ENCODE measurements at regions not wholly inside any gene's neighbourhood (a gene's known extent, or its start where the extent isn't known, plus 50 kb on each side); places are given as distances from the start of the nearest gene placed in this dataset.

DNA sequence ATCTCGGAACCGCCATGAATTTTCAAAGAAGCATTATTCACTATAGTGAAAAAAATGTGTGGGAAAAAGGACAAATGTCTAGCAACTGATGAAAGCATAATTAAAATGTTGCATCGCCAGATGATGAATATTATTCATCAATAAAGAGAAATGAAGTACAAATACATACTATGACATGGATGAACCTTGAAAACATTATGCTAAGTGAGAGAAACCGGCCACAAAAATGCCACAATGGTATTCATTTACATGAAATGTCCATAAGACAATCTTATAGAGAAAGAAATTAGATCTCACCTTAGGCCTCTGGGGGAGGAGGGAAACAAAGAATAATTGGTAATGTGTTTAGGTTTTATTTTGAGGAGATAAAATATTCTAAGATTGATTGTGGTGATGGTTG, 645.0 kb downstream of the EFNB2 start:
- H3K36me3 ChIP-seq (ENCODE audit: control insufficient read depth in 3 of 3, insufficient read depth in 2 of 3, low read depth in 1 of 3, low read length in 3 of 3), result no peaks in the 10 kb centered on the region
- H3K27me3 ChIP-seq (ENCODE audit: control insufficient read depth in 3 of 3, insufficient read depth in 3 of 3, low read length in 3 of 3), result no peaks in the 10 kb centered on the region
- no peaks in the 10 kb centered on the region for H3K4me1 ChIP-seq (ENCODE audit: control insufficient read depth in 3 of 3, insufficient read depth in 2 of 3, low read depth in 1 of 3, low read length in 2 of 3)
- H3K4me3 ChIP-seq (ENCODE audit: low read depth in 1 of 3, low read length in 3 of 3), result no peak overlapping the region
- H3K9me3 ChIP-seq (ENCODE audit: control insufficient read depth in 2 of 2, insufficient read depth in 1 of 2, low read depth in 1 of 2, low read length in 1 of 2), result no peaks in the 10 kb centered on the region
- DNase-seq (no peak), FAIRE-seq (no peak)
- WGBS, 3 donors, result 78 to 94% (median 87%) methylated on average over 4 of the region's 4 CpGs
- no peak overlapping the region for H3K27ac ChIP-seq (ENCODE audit: low read depth in 1 of 3, low read length in 2 of 3)

- H3K36me3 ChIP-seq (ENCODE audit: control insufficient read depth in 3 of 3, insufficient read depth in 2 of 3, low read depth in 1 of 3, low read length in 3 of 3), result no peaks in the 10 kb centered on the region
- H3K4me3 ChIP-seq (ENCODE audit: low read depth in 1 of 3, low read length in 3 of 3), result no peak overlapping the region
- H3K4me1 ChIP-seq (ENCODE audit: control insufficient read depth in 3 of 3, insufficient read depth in 2 of 3, low read depth in 1 of 3, low read length in 2 of 3), result no peaks in the 10 kb centered on the region
- no peak for FAIRE-seq
- H3K27ac ChIP-seq (ENCODE audit: low read depth in 1 of 3, low read length in 2 of 3), result no peak overlapping the region
- no peak for DNase-seq
- no peaks in the 10 kb centered on the region for H3K9me3 ChIP-seq (ENCODE audit: control insufficient read depth in 2 of 2, insufficient read depth in 1 of 2, low read depth in 1 of 2, low read length in 1 of 2)
- WGBS, 3 donors, result 86 to 100% (median 90%) methylated on average over 1 of the region's 1 CpG
- no peaks in the 10 kb centered on the region for H3K27me3 ChIP-seq (ENCODE audit: control insufficient read depth in 3 of 3, insufficient read depth in 3 of 3, low read length in 3 of 3)
Measured at GRCh38 chr13:105878119-105878700, 657.3 kb downstream of the EFNB2 start.

- FAIRE-seq (no peak), DNase-seq (peak; percentile 43 to 60)
- no peaks in the 10 kb centered on the region for H3K27me3 ChIP-seq (ENCODE audit: control insufficient read depth in 3 of 3, insufficient read depth in 3 of 3, low read length in 3 of 3)
- no peaks in the 10 kb centered on the region for H3K4me1 ChIP-seq (ENCODE audit: control insufficient read depth in 3 of 3, insufficient read depth in 2 of 3, low read depth in 1 of 3, low read length in 2 of 3)
- H3K9me3 ChIP-seq (ENCODE audit: control insufficient read depth in 2 of 2, insufficient read depth in 1 of 2, low read depth in 1 of 2, low read length in 1 of 2), result no peaks in the 10 kb centered on the region
- no peaks in the 10 kb centered on the region for H3K36me3 ChIP-seq (ENCODE audit: control insufficient read depth in 3 of 3, insufficient read depth in 2 of 3, low read depth in 1 of 3, low read length in 3 of 3)
- H3K4me3 ChIP-seq (ENCODE audit: low read depth in 1 of 3, low read length in 3 of 3), result no peak overlapping the region
- H3K27ac ChIP-seq (ENCODE audit: low read depth in 1 of 3, low read length in 2 of 3), result no peak overlapping the region
Measured at GRCh38 chr13:105874814-105875213, 660.6 kb downstream of the EFNB2 start.

DNA sequence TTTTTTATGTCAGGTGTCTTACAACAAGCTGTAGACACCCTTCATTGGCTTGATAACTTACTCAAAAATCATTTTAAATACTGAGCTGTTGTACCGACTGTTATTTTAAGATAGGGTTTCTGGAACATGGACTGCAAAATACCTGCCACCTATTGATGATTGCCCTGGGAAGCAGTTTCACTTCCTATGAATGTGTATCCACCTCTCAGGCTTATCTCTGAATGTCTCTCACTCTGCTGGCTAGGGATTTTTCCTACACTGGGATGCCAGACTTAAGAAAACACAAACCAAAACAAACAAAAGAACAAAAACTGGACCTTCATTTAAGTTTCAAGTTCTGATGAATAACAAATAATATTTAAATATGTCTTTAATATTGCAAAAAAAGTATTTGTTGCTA, 663.7 kb downstream of the EFNB2 start:
- Histone ChIP-seq H3K27ac (ENCODE audit: low read depth in 1 of 3, low read length in 2 of 3) (no peak overlapping the region), H3K4me1 (ENCODE audit: control insufficient read depth in 3 of 3, insufficient read depth in 2 of 3, low read depth in 1 of 3, low read length in 2 of 3) (no peaks in the 10 kb centered on the region), H3K4me3 (ENCODE audit: low read depth in 1 of 3, low read length in 3 of 3) (no peak overlapping the region), H3K36me3 (ENCODE audit: control insufficient read depth in 3 of 3, insufficient read depth in 2 of 3, low read depth in 1 of 3, low read length in 3 of 3) (no peaks in the 10 kb centered on the region), H3K9me3 (ENCODE audit: control insufficient read depth in 2 of 2, insufficient read depth in 1 of 2, low read depth in 1 of 2, low read length in 1 of 2) (no peaks in the 10 kb centered on the region), H3K27me3 (ENCODE audit: control insufficient read depth in 3 of 3, insufficient read depth in 3 of 3, low read length in 3 of 3) (no peaks in the 10 kb centered on the region)
- no peak for FAIRE-seq
- peak in 1 of 2 donors; percentile 2 for DNase-seq
- 59 to 79% (median 61%) methylated on average over 1 of the region's 1 CpG for WGBS, 3 donors

DNA sequence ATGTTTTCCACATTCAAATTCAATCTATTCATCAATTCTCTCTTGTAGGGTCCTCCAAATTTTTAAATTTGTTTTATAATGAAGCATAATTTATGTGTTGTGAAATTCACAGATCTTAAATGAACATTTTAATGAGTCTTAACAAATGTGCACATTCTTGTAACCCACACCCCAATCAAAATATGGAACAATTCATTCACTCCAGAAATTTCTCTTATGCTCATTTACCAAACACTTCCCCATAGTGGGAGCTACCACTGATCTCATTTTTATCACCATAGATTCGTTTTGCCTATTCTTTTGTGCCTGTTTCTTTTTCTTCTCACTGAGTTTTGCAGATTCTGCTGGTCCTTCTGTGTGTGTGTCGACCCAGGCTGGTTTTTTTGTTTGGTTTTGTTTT, 664.1 kb downstream of the EFNB2 start:
- Histone ChIP-seq H3K4me3 (ENCODE audit: low read depth in 1 of 3, low read length in 3 of 3) (no peak overlapping the region), H3K27ac (ENCODE audit: low read depth in 1 of 3, low read length in 2 of 3) (no peak overlapping the region), H3K27me3 (ENCODE audit: control insufficient read depth in 3 of 3, insufficient read depth in 3 of 3, low read length in 3 of 3) (no peaks in the 10 kb centered on the region), H3K36me3 (ENCODE audit: control insufficient read depth in 3 of 3, insufficient read depth in 2 of 3, low read depth in 1 of 3, low read length in 3 of 3) (no peaks in the 10 kb centered on the region), H3K4me1 (ENCODE audit: control insufficient read depth in 3 of 3, insufficient read depth in 2 of 3, low read depth in 1 of 3, low read length in 2 of 3) (no peaks in the 10 kb centered on the region), H3K9me3 (ENCODE audit: control insufficient read depth in 2 of 2, insufficient read depth in 1 of 2, low read depth in 1 of 2, low read length in 1 of 2) (no peaks in the 10 kb centered on the region)
- no peak for DNase-seq
- FAIRE-seq, result no peak
- WGBS, 3 donors, result 55 to 69% (median 56%) methylated on average over 2 of the region's 2 CpGs

DNA sequence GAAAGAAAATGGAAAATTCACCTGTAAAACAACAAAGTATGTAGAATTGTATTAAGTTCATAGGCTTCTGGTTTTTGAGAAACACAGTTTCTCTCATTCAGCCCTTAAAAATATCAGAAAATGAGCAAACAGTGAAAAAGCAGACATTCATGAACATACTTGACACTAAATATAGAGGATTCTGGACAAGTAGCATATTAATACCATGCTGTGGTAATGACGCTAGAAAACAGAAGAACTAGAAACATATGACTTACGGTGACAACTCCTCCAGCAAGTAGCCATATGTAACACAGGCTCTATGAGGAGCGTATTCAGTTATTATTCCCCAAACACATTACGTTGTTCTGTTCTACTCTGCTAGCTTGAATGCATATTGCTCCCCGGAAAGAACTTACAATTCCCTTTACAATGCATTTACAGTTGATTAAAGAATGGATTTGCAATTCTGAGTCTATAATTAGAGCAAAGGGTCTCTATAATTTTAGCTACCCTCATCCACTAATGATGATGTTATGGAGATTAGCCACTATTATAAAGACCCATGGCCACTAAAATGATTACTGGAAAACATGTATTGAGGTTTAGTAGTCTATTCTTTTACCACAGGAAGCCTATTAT, 672.1 kb downstream of the EFNB2 start:
- FAIRE-seq, result no peak
- WGBS, 3 donors, result 91 to 95% (median 94%) methylated on average over 5 of the region's 5 CpGs
- no peak overlapping the region for H3K4me3 ChIP-seq (ENCODE audit: low read depth in 1 of 3, low read length in 3 of 3)

GRCh38 chr13:105848494-105848893, 687.0 kb downstream of the EFNB2 start:
- Histone ChIP-seq H3K4me1 (ENCODE audit: control insufficient read depth in 3 of 3, insufficient read depth in 2 of 3, low read depth in 1 of 3, low read length in 2 of 3) (no peaks in the 10 kb centered on the region), H3K27me3 (ENCODE audit: control insufficient read depth in 3 of 3, insufficient read depth in 3 of 3, low read length in 3 of 3) (no peaks in the 10 kb centered on the region), H3K36me3 (ENCODE audit: control insufficient read depth in 3 of 3, insufficient read depth in 2 of 3, low read depth in 1 of 3, low read length in 3 of 3) (no peaks in the 10 kb centered on the region), H3K9me3 (ENCODE audit: control insufficient read depth in 2 of 2, insufficient read depth in 1 of 2, low read depth in 1 of 2, low read length in 1 of 2) (no peaks in the 10 kb centered on the region), H3K4me3 (ENCODE audit: low read depth in 1 of 3, low read length in 3 of 3) (no peak overlapping the region), H3K27ac (ENCODE audit: low read depth in 1 of 3, low read length in 2 of 3) (no peak overlapping the region)
- no peak for DNase-seq
- no peak for FAIRE-seq
- 81 to 87% (median 81%) methylated on average over 11 of the region's 11 CpGs for whole genome bisulfite sequencing, 3 donors

More for the DNA sequence above, 672.1 kb downstream of the EFNB2 start:
- Histone ChIP-seq H3K9me3 (ENCODE audit: control insufficient read depth in 2 of 2, insufficient read depth in 1 of 2, low read depth in 1 of 2, low read length in 1 of 2) (no peaks in the 10 kb centered on the region), H3K4me1 (ENCODE audit: control insufficient read depth in 3 of 3, insufficient read depth in 2 of 3, low read depth in 1 of 3, low read length in 2 of 3) (no peaks in the 10 kb centered on the region), H3K27ac (ENCODE audit: low read depth in 1 of 3, low read length in 2 of 3) (no peak overlapping the region), H3K27me3 (ENCODE audit: control insufficient read depth in 3 of 3, insufficient read depth in 3 of 3, low read length in 3 of 3) (no peaks in the 10 kb centered on the region), H3K36me3 (ENCODE audit: control insufficient read depth in 3 of 3, insufficient read depth in 2 of 3, low read depth in 1 of 3, low read length in 3 of 3) (no peaks in the 10 kb centered on the region)
- no peak for DNase-seq

DNA sequence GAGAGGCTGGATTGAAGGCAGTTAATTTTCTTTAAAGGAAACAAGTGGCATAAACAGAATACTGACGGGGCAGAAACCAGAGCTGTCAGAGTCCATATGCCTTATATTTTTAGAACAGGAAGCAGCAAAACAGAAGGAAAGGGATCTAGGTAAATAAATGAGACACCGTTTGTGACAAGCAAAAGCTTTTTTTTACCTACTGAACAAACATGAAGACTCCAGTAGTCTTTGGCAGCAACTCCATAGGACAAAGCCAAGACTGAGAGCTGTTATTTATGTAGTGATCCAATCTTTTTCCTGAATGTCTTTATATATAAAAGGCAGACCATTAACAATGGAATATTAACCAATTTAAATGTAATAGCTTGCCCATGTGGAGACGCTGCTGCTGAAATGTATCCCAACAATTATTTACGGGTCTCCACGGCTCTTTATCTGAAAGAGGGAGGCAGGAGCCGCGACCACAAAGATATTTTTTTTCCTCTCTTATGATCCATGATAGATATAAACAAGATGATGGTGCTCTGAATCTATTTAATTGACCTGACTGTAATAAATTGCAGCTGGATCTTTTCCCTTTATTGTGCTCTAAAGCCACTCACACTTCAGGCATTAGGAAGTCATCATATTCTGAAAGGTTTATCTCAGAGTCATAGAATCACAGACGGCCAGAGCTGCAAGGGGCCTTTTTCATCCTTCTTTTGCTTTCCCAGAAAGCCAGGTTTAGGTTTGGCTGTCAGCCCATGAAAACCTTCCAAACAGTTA, 687.8 kb downstream of the EFNB2 start:
- no peak overlapping the region for H3K4me3 ChIP-seq (ENCODE audit: low read depth in 1 of 3, low read length in 3 of 3)
- no peaks in the 10 kb centered on the region for H3K4me1 ChIP-seq (ENCODE audit: control insufficient read depth in 3 of 3, insufficient read depth in 2 of 3, low read depth in 1 of 3, low read length in 2 of 3)
- H3K27ac ChIP-seq (ENCODE audit: low read depth in 1 of 3, low read length in 2 of 3), result no peak overlapping the region
- FAIRE-seq (no peak), DNase-seq (no peak)
- no peaks in the 10 kb centered on the region for H3K9me3 ChIP-seq (ENCODE audit: control insufficient read depth in 2 of 2, insufficient read depth in 1 of 2, low read depth in 1 of 2, low read length in 1 of 2)
- 45 to 53% (median 50%) methylated on average over 8 of the region's 8 CpGs for WGBS, 3 donors
- H3K27me3 ChIP-seq (ENCODE audit: control insufficient read depth in 3 of 3, insufficient read depth in 3 of 3, low read length in 3 of 3), result no peaks in the 10 kb centered on the region
- H3K36me3 ChIP-seq (ENCODE audit: control insufficient read depth in 3 of 3, insufficient read depth in 2 of 3, low read depth in 1 of 3, low read length in 3 of 3), result no peaks in the 10 kb centered on the region
